GM13977 (cell line): ENCODE measurements at regions not wholly inside any gene's neighbourhood (a gene's known extent, or its start where the extent isn't known, plus 50 kb on each side); places are given as distances from the start of the nearest gene placed in this dataset.

Experiments
- DNase-seq: peaks from one replicate; pipeline ENCODE4 v3.0.0; 2012; ENCODE audit warnings: low spot score
- CTCF ChIP-seq: IDR thresholded peaks from 2 replicates; pipeline ENCODE4 v1.5.1; 2012; ENCODE audit warnings: mild to moderate bottlenecking, control low read depth; ENCODE audit not compliant: insufficient read depth; ENCODE audit errors: extremely low read depth, missing control alignments
- in situ Hi-C: fragments of 300-500 bp; cut with MboI; formaldehyde crosslinking; loops from one replicate; pipeline ENCODE4 v1.12.0; 2022; ENCODE audit warnings: low sequenced_read_pairs, low pct_unique_long_range_greater_than_20kb, mixed read lengths, inconsistent platforms; ENCODE audit not compliant: unreplicated experiment

DNA sequence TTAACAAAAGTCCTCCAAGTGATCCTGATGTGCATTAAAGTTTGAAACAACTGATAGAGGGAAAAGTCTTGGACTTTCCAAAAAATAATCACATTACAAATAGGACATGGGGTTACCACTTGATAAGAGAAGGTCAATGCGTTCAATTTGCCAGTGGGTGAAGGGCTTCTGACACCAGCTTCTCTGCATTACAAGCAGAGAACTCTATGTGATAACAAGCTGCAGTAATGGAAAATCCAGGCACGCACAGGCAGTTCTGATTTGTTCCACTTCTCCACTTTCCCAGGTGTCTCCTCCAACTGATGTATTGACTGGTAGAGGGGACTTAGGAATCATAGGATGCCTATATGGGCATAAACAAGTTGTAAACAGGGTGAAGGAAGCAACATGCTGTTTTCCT is 234.0 kb upstream of the MGAT5 start:
- DNase-seq: no peak
- in situ Hi-C loops: no loop called here
- no peak for TF ChIP-seq CTCF

GRCh38 chr2:134020608-134021007 is 233.3 kb upstream of the MGAT5 start:
- TF ChIP-seq CTCF: no peak
- no peak for DNase-seq
- in situ Hi-C loops: no loop called here

- peak; percentile 81 for DNase-seq
- in situ Hi-C loops: no loop called here
Observed at GRCh38 chr2:134021830-134022524, 231.9 kb upstream of the MGAT5 start.

GRCh38 chr2:134023854-134024253 is 230.0 kb upstream of the MGAT5 start:
- in situ Hi-C loops: no loop called here
- no peak for TF ChIP-seq CTCF
- DNase-seq: no peak

More at GRCh38 chr2:134021830-134022524, 231.9 kb upstream of the MGAT5 start:
- no peak for TF ChIP-seq CTCF

DNA sequence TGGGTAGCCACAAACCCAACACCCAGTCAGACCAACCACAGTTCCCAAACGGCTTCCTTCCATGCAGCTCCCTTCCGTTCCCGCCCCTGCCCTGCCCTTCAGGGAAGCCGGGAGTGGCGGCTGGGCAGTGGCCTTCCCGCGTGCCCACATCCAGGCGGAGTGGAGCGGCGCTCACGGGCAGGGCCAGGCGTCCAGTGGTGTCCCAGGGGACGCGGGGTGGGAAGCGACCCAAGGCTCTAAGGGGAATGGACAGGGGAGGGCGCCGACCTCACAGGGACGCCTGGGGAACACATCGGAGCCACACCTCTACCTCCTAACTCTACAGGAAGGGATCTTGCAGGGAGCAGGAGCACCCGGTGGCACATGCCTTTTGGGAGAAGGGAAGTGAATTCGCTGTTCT is 225.9 kb upstream of the MGAT5 start:
- DNase-seq: no peak
- no peak for TF ChIP-seq CTCF
- in situ Hi-C loops: no loop called here

- no peak for TF ChIP-seq CTCF
- in situ Hi-C loops: no loop called here
- DNase-seq: no peak
Observed at GRCh38 chr2:134029418-134029817, 224.5 kb upstream of the MGAT5 start.

DNA sequence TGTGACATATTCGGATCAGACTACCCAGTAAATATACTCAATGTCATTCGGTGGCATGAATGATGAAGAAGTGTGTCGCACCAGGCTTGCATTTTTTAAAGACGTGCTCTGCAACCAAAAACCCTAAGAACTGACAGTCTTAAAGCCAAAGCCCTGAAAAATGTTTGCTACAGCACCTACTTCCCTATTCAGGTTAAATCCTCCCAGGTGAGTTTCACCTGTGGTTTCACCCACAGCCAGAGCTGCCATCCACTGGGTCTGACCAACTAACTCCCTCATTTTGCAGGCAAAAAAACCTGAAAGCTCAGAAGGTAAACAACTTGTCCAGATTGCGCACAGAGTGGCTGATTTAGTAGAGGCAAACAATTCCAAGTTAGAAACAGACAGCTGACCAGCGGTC is 222.3 kb upstream of the MGAT5 start:
- no peak for DNase-seq
- in situ Hi-C loops: no loop called here
- TF ChIP-seq CTCF: no peak
